Natural killer cell (primary cell): ENCODE measurements at regions not wholly inside any gene's neighbourhood (a gene's known extent, or its start where the extent isn't known, plus 50 kb on each side); places are given as distances from the start of the nearest gene placed in this dataset.

Source experiments
- ATAC-seq, 3 donors: fragments of 150-1000 bp in 2 of 3; fragments of 200-7000 bp in 1 of 3; cut with Tn5 transposase; 1 replicate in 1 of 3; 2 replicates in 2 of 3; pipeline ENCODE4 v1.10.0; 2021; ENCODE audit warnings: mild to moderate bottlenecking in 2 of 3, moderate library complexity in 2 of 3
- DNase-seq, 2 donors: peaks; one replicate each; pipeline versions ENCODE4 v3.0.0 to v3.0.0-alpha.2; 2013 to 2021; ENCODE audit warnings: mixed read lengths in 1 of 2
- H3K27ac ChIP-seq: one replicate; pipeline ENCODE4 v1.5.1; 2013; ENCODE audit warnings: mild to moderate bottlenecking, low read length
- H3K27me3 ChIP-seq: one replicate; pipeline ENCODE4 v1.6.1; 2013; ENCODE audit warnings: low read length; ENCODE audit not compliant: control insufficient read depth, insufficient read depth
- H3K36me3 ChIP-seq: one replicate; pipeline ENCODE4 v1.6.1; 2013; ENCODE audit warnings: low read length; ENCODE audit not compliant: control insufficient read depth, insufficient read depth
- H3K4me1 ChIP-seq: one replicate; pipeline ENCODE4 v1.6.1; 2013; ENCODE audit warnings: low read length; ENCODE audit not compliant: control insufficient read depth, insufficient read depth
- H3K4me3 ChIP-seq: one replicate; pipeline ENCODE4 v1.5.1; 2013; ENCODE audit warnings: low read length
- H3K9me3 ChIP-seq: one replicate; pipeline ENCODE4 v1.6.1; 2013; ENCODE audit warnings: low read length; ENCODE audit not compliant: control insufficient read depth, insufficient read depth
- H3K27ac Mint-ChIP-seq, 2 donors: one replicate each; pipeline ENCODE4 v1.8.0; 2022; ENCODE audit warnings: mild to moderate bottlenecking in 2 of 2, mixed read lengths in 2 of 2, moderate library complexity in 1 of 2
- H3K27me3 Mint-ChIP-seq, 2 donors: one replicate each; pipeline ENCODE4 v1.8.0; 2022; ENCODE audit warnings: low read depth in 2 of 2, mixed read lengths in 2 of 2
- H3K36me3 Mint-ChIP-seq: one replicate; pipeline ENCODE4 v1.8.0; 2022; ENCODE audit warnings: mixed read lengths
- H3K4me1 Mint-ChIP-seq, 2 donors: one replicate each; pipeline ENCODE4 v1.8.0; 2022; ENCODE audit warnings: mixed read lengths in 2 of 2
- H3K4me3 Mint-ChIP-seq: one replicate; pipeline ENCODE4 v1.8.0; 2022; ENCODE audit warnings: mild to moderate bottlenecking, moderate library complexity, mixed read lengths
- H3K9me3 Mint-ChIP-seq, 2 donors: one replicate each; pipeline ENCODE4 v1.8.0; 2022; ENCODE audit warnings: mixed read lengths in 2 of 2
- WGBS: methylation state at CpG from one replicate; pipeline ENCODE4 v1.1.7; 2013; ENCODE audit warnings: missing lambda C conversion rate; ENCODE audit not compliant: insufficient coverage; 5-methylcytosine and 5-hydroxymethylcytosine counted together
- intact Hi-C: fragments of 100-400 bp; cut with micrococcal nuclease; formaldehyde crosslinking; loops from one replicate; pipeline ENCODE4 v1.14.2; 2022
- TF ChIP-seq, protein P1 (sequence below): fragments of 200-600 bp; IDR thresholded peaks from one replicate; pipeline ENCODE4 v1.8.0; 2022; ENCODE audit warnings: antibody characterized with exemption

DNA sequence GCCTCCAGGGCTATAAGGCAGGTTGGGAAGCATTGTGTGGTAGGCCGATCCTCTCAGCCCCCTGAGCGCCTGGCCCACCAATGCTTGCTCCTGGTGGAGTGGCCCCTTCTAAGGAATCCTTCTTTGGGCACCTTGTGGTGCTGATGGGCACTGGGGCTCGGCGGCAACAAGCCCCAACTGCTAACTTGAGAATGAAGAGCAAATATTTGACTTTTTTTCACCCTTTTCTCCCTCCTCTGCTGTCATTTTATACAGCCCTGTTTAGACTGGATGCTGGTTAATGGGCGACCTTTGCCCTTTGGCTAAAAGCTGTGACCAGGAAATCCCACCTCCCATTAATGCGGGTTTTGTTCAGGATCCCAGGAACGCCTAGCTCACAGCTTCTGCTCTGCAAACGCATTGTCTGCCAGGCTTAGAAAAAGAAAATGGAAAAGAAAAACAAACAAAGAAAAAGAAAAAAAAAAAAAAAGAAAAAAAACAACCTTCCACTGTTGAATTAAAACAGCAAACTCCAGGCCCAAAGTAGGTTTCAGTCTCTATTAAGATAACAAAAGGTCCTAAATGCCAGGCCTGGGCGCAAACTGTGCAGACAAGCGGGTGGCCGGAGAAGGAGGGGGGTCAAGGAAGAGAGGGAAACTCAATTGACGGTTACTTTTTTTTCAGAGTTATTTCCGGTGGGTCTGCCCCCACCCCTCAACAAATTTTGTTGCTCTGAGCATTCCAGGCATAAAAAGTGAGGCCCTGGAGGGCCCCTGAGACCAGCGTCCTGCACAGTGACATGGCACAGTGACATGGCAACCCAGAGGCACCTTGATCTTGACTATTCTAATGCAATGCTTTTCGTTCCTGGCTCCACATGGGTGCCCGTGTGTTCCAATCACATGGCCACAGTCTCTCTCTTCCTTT lies 301.4 kb downstream of the MAF start:
- 95% methylated on average over 14 of the region's 16 CpGs for WGBS
- Mint-ChIP-seq H3K36me3 (no peaks in the 10 kb centered on the region), H3K27ac (no peak overlapping the region), H3K9me3 (no peaks in the 10 kb centered on the region), H3K27me3 (peaks cover 0 to 8% of the 10 kb centered on the region in 2 donors), H3K4me3 (no peak overlapping the region), H3K4me1 (no peaks in the 10 kb centered on the region)
- intact Hi-C loops = no loop called here
- Histone ChIP-seq H3K27me3 (no peaks in the 10 kb centered on the region), H3K9me3 (no peaks in the 10 kb centered on the region), H3K4me3 (no peak overlapping the region), H3K36me3 (no peaks in the 10 kb centered on the region), H3K27ac (no peak overlapping the region), H3K4me1 (peaks cover 4% of the 10 kb centered on the region)
- TF ChIP-seq, protein P1, sequence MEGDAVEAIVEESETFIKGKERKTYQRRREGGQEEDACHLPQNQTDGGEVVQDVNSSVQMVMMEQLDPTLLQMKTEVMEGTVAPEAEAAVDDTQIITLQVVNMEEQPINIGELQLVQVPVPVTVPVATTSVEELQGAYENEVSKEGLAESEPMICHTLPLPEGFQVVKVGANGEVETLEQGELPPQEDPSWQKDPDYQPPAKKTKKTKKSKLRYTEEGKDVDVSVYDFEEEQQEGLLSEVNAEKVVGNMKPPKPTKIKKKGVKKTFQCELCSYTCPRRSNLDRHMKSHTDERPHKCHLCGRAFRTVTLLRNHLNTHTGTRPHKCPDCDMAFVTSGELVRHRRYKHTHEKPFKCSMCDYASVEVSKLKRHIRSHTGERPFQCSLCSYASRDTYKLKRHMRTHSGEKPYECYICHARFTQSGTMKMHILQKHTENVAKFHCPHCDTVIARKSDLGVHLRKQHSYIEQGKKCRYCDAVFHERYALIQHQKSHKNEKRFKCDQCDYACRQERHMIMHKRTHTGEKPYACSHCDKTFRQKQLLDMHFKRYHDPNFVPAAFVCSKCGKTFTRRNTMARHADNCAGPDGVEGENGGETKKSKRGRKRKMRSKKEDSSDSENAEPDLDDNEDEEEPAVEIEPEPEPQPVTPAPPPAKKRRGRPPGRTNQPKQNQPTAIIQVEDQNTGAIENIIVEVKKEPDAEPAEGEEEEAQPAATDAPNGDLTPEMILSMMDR = no peak
- ATAC-seq (no peak), DNase-seq (no peak)

DNA sequence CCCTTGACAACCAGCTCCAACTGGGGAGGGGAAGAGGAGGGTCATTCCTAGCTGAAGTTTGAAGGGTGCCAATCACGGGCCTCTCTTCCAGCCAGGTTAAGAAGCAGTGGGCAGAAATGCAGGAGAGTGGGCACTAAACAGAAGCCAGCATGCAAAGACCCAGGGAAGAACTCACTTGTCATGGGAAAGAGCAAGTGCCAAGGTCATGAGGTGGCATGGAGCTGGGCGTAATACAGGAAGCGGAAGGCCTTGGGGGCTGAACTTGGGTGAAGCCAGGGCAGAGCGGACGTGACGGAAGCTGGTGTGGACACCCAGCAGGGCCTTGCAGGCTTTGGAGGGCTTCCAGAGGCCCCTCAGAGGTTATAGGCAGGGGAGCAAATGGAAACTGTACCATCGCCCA lies 302.1 kb downstream of the MAF start:
- ATAC-seq (no peak), DNase-seq (no peak)
- Mint-ChIP-seq H3K4me3 (no peak overlapping the region), H3K4me1 (no peaks in the 10 kb centered on the region), H3K27me3 (peaks cover 0 to 8% of the 10 kb centered on the region in 2 donors), H3K27ac (no peak overlapping the region), H3K9me3 (no peaks in the 10 kb centered on the region), H3K36me3 (no peaks in the 10 kb centered on the region)
- Histone ChIP-seq H3K4me3 (no peak overlapping the region), H3K9me3 (no peaks in the 10 kb centered on the region), H3K27me3 (no peaks in the 10 kb centered on the region), H3K27ac (no peak overlapping the region), H3K36me3 (no peaks in the 10 kb centered on the region), H3K4me1 (peaks cover 4% of the 10 kb centered on the region)
- 96% methylated on average over 7 of the region's 7 CpGs for WGBS
- TF ChIP-seq, protein P1 = no peak
- intact Hi-C loops = no loop called here

DNA sequence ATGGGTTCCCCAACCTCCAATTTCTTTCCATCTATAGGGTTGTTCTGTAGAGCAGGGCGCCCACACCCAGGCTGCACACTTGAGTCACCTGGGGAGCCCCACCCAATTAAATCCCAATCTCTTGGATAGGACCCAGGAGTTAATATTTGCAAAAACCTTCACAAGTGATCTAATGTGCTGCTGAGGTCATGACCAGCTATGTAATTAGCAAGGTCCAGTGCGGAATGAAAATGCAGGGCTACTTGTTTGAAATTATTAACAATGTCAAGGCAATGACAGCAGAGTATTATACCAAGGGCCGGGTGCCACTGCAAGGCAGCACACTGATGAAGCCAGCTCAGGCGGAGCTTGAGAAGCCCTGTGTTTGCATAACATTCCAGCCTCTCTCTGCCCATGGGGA lies 302.7 kb downstream of the MAF start:
- no peak overlapping the region for H3K27ac ChIP-seq
- no peaks in the 10 kb centered on the region for H3K9me3 Mint-ChIP-seq
- no peaks in the 10 kb centered on the region for H3K4me1 Mint-ChIP-seq
- no peaks in the 10 kb centered on the region for H3K9me3 ChIP-seq
- no peak for DNase-seq
- no peaks in the 10 kb centered on the region for H3K36me3 Mint-ChIP-seq
- intact Hi-C loops = no loop called here
- H3K36me3 ChIP-seq = no peaks in the 10 kb centered on the region
- 95% methylated on average over 4 of the region's 4 CpGs for WGBS
- no peaks in the 10 kb centered on the region for H3K27me3 ChIP-seq
- H3K4me3 ChIP-seq = no peak overlapping the region
- no peak overlapping the region for H3K4me3 Mint-ChIP-seq
- peaks cover 0 to 6% of the 10 kb centered on the region in 2 donors for H3K27me3 Mint-ChIP-seq
- TF ChIP-seq, protein P1 = no peak
- ATAC-seq = no peak
- no peak overlapping the region for H3K27ac Mint-ChIP-seq
- H3K4me1 ChIP-seq = peaks cover 4% of the 10 kb centered on the region

DNA sequence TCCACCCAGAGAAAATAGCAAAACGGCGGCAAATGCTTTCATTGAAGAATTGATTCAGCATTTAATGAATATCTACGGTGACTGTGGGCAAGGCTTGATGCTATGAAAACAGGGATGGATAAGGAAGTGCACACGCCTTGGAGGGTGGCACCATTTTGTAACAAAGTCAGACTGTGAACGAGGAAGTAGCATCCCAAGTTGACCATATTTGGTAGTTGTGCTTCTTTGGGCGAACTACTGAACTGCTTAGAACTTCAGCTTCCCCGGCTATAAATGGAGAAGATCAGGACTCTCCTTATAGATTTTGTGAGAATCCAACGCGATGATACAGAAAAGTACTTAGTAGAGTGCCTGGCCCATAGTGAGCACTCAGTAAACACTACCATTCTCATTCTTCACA lies 303.2 kb downstream of the MAF start:
- H3K27ac ChIP-seq = no peak overlapping the region
- H3K9me3 Mint-ChIP-seq = no peaks in the 10 kb centered on the region
- peaks cover 4% of the 10 kb centered on the region for H3K4me1 ChIP-seq
- H3K27me3 Mint-ChIP-seq = peaks cover 0 to under 1% of the 10 kb centered on the region in 2 donors
- no peak overlapping the region for H3K27ac Mint-ChIP-seq
- H3K36me3 ChIP-seq = no peaks in the 10 kb centered on the region
- no peaks in the 10 kb centered on the region for H3K9me3 ChIP-seq
- 96% methylated on average over 9 of the region's 9 CpGs for WGBS
- no peak for ATAC-seq
- H3K4me3 Mint-ChIP-seq = no peak overlapping the region
- no peak for DNase-seq
- TF ChIP-seq, protein P1 = no peak
- no peaks in the 10 kb centered on the region for H3K27me3 ChIP-seq
- H3K36me3 Mint-ChIP-seq = no peaks in the 10 kb centered on the region
- H3K4me1 Mint-ChIP-seq = no peaks in the 10 kb centered on the region
- H3K4me3 ChIP-seq = no peak overlapping the region
- intact Hi-C loops = no loop called here
